ENCODE measurements at regions not wholly inside any gene's neighbourhood (a gene's known extent, or its start where the extent isn't known, plus 50 kb on each side); places are given as distances from the start of the nearest gene placed in this dataset.
A peak's percentile ranks its signal among the peaks of the same experiment; 100 is the strongest.

DNA sequence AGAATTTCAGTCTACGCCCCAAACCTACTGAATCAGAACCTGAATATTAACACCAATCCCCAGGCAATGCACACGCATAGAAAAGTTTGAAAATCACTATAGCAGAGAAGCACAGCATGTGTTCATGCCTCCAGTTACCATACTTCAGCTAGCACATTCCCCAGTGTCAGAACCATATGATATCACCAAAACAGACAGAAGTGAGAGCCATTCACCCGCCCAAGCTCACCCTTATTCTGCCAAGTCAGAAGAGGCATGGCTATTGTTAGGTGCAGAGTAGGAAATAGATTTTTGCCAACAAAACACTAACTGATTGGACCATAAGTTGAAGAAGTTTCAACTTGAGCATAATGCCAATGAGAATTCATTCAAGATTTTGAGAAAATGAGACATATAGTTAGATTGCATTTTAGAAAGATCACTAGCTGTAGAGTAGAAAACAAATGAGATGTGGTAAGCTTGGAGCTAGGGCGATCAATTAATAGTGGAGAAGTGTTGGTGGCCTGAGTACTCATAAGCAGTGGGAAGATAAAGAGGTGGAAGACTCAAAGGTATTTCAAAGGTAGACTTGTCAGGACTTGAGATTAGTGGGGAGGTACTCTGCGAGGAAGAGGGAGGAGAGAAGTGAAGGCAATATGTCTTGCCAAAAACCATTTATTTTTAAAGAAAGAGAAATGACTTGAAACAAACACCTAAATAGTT is 492.4 kb downstream of the SUCLA2 start:
- DNase-seq = no peak

GRCh38 chr13:47503475-47503874 is 497.6 kb downstream of the SUCLA2 start:
- DNase-seq = no peak

DNA sequence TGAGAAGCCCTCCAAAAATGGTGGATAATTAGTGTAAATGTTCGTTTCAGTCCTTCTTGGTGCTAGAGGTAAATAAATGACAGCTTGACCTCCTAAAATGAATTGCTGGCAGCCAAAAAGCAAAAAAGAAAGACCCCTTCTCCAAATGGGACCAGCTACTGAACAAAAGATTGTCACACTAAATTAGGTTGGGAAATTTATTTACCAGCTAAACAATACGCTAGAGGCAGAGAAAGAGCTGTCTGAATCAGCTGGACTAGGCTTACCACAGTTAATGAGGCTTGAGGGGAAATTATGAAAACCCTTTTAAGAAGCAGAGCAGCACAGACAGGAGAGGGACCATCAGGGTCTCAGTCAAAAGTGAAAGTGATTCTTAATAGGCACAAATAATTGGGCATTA is 498.9 kb downstream of the SUCLA2 start:
- DNase-seq = no peak

- DNase-seq = peak; percentile 42
These were observed 501.5 kb downstream of the SUCLA2 start for GRCh38 chr13:47499358-47500150.

DNA sequence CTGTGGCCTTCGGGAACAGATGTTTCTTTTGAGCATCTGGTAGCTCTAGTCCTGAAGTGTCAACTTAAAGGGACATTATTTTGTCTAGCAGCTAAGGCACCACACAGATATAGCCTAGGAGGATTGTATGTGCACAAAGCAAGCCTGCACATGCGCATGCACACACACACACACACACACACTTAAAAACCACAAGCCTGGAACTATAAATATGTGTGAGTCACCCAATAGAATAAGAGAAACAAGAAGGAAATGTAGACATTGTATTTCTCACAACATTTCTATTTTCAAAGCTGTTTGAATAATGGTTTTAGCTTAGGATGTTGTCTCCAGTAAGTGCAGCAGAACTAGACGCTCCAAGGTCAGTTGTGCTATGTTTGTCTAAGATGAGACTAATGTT is 516.5 kb downstream of the SUCLA2 start:
- DNase-seq = peak; percentile 2

DNA sequence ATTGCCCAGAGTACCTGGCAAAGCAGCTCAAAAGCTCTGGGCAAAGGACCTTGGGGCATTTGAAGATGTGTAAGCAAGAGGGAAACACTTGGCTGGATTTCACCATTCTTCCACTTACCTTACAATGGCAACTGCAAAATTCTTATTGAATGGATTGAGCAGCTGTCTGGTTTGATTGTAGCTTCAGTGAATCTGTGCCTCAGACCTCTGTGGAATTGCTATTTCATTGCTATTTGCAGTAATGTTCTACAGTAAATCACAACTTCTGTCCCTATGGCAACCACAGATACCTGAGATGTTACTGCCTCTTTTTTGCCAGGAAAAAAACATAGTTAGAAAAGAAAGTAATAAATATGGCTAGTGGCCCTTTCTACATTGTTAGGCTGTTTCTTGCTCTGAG is 519.5 kb downstream of the SUCLA2 start:
- no peak for DNase-seq

DNA sequence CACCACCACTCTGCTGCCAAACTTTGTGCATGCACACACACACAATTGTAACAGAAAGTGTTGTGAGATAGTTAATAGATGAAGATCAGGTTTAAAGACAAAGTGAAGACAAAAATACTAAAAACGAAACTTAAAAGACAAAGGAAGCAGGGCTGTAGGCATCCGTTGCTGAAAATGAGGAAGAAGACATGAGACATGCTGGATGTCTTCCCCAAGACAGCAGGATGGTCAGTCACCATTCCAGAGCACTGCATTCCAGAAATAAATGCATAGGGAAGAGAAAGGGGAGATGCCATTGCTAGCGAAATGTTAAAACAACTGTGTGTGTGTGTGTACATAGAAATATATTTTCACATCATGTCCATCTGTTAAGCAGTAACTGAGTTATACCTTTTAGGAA is 520.1 kb downstream of the SUCLA2 start:
- peak; percentile 39 for DNase-seq

DNA sequence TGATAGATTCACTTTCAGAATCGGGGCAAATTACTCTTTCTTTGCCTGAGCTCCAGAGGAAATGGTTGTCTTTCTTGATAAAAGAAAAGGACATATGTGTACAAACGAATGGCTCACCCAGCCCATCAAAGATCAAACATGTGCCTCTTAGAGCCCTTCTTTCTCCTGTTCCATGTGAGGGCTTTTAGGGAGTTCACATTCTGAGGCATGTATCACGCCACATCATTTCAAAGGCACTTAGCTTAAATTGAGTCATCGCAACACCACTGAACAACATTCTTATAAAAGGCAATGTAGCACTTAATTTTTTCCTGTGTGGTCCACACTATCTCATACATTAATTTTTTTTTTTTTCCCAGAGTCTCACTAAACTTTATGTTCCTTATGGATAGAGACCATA is 521.0 kb downstream of the SUCLA2 start:
- no peak for DNase-seq

DNA sequence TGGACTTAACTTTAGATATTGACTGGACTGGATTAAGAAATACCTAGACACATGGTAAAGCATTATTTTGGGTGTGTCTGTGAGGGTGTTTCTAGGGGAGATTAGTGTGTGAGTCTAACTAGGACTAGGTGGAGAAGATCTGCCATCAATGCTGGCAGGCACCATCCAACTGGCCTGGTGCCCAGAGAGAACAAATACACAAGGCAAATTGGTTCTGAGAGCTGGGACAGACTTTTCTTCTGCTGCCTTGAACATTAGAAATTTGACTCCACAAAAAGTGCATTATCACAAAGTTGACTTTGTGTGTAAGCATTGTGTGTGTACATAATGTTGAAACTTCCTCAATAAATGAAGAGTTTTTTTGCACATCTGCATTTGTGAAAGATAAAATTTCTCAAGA is 522.1 kb downstream of the SUCLA2 start:
- no peak for DNase-seq

- DNase-seq = no peak
These were observed 525.6 kb downstream of the SUCLA2 start for GRCh38 chr13:47475441-47475948.

GRCh38 chr13:47474839-47475238 is 526.2 kb downstream of the SUCLA2 start:
- DNase-seq = no peak

GRCh38 chr13:47474326-47474725 is 526.7 kb downstream of the SUCLA2 start:
- no peak for DNase-seq

DNA sequence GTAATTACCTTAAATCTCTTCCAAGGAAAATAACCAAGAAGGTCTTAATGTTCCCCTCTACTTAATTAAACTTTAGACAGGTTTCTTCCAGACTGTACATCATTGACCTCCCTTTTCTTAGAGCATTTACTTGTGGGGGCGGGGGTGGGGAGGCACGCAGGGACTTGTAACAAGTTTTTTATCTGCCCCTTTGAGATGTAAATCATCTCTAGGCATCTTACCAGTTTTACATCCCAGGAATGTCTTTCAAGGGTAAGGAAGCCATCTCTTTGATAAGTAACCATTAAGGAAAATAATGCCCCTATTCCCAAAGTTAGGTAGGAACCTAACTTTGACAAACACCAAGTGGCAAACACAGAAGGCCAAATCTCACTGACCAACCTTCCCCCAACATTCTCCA is 528.6 kb downstream of the SUCLA2 start:
- no peak for DNase-seq

GRCh38 chr13:47463726-47464125 is 537.3 kb downstream of the SUCLA2 start:
- DNase-seq = no peak

GRCh38 chr13:47463002-47463401 is 538.1 kb downstream of the SUCLA2 start:
- DNase-seq = no peak

GRCh38 chr13:47461816-47462215 is 539.3 kb downstream of the SUCLA2 start:
- DNase-seq = no peak

DNA sequence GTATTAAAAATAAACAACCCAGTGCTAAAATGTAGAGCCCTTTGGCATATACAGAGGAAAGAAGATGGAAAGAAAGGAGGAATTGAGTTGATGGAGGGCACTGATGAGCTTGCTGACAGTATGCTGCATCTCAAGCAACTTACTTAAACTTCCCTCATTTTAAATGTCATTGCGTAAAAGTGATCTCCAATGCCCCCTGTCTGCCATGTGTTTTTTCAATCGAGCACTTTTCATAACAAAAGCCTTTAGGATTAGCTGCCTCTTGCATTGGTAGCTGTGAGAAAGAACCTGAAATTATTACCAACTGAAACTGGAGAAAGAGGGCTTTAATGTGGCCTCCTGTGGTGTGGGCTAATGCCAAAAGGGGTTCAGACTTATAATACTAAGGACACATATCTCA is 541.6 kb downstream of the SUCLA2 start:
- no peak for DNase-seq

DNA sequence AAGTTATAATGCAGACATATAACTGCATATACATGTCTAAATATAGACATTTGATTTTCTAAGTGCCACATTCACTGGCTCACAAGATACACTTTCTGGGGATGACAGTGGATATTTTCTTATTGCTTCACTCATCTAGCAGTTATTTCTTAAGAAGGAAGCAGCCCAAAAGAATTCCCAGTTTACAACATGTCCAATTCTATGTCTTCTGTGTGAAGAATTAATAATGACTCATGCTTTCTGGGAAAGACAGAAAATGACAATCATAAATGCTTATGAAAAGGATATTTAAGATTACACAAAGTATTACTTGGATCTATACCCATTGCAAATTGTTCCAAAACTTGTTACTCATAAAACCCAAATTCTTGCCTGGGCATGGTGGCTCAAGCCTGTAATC is 543.4 kb downstream of the SUCLA2 start:
- no peak for DNase-seq

GRCh38 chr13:47455626-47456025 is 545.4 kb downstream of the SUCLA2 start:
- no peak for DNase-seq

DNA sequence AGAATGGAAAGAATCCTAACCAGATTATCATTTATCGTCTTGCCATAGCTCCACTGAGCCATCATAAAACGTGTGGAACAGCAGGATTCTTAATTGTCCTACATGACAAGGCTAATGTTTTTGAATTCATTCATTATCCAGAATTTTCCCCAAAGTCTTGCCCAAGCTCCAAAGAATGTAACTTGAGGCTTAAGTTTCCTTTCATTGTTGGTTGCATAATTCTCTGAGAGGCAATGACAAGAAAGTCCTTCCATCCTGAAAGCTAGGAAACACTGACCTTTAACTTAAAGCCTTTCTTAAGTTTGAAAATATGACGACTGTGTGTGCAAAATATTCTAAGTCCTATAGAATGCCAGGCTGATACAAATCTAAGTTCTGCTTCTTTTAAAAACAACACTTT is 546.1 kb downstream of the SUCLA2 start:
- no peak for DNase-seq

DNA sequence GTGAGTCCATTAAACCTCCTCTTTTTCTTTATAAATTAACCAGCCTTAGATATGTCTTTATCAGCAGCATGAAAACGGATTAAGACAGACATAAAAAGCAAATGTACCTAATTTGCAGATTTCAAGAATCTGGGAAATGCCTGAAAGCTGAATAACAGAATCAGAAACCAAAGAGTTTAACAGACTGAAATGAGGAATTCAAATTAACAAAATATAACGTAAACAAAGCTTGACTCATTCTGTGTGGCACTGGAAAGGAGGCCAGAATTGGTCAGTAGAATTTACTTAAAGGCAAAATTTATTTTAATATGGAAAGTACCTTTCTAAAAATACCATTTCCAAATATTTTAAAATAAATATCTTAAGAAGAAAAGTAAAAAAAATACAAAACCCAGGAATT is 540.6 kb upstream of the HTR2A start:
- no peak for DNase-seq

- DNase-seq = no peak
These were observed 536.7 kb upstream of the HTR2A start for GRCh38 chr13:47433461-47434005.

GRCh38 chr13:47426126-47426849 is 529.4 kb upstream of the HTR2A start:
- DNase-seq = no peak

All from SIG-M5 (cell line).